K562 (cell line): ENCODE measurements at regions not wholly inside any gene's neighbourhood (a gene's known extent, or its start where the extent isn't known, plus 50 kb on each side); places are given as distances from the start of the nearest gene placed in this dataset.
"Not testable (repeated sequence)": the region's sequence is repeated elsewhere in the genome, so short reads cannot be mapped to it uniquely, and the experiment has no call there.

Experiments used
- SRSF9 ChIP-seq: fragments of 200-400 bp; formaldehyde crosslinking; IDR thresholded peaks from 2 replicates; pipeline ENCODE4 v1.6.1; 2017; ENCODE audit warnings: low read depth, low read length, borderline replicate concordance
- ZNF143 ChIP-seq: sonication (generic); formaldehyde crosslinking; IDR thresholded peaks from 2 replicates; pipeline ENCODE4 v1.9.0; 2022; ENCODE audit warnings: mild to moderate bottlenecking, missing genetic modification reagents
- TF ChIP-seq, protein P1 (sequence below), 3 experiments: IDR thresholded peaks in 2 of 3; conservative IDR thresholded peaks in 1 of 3; 2 replicates each; pipeline ENCODE4 v1.5.1; 2011 to 2012; ENCODE audit warnings: low read length in 3 of 3, mild to moderate bottlenecking in 3 of 3, control low read depth in 2 of 3, improper control_type of control experiment in 1 of 3, inconsistent platforms in 1 of 3, low read depth in 1 of 3, mixed read lengths in 1 of 3, moderate library complexity in 1 of 3; ENCODE audit not compliant: insufficient read depth in 2 of 3

DNA sequence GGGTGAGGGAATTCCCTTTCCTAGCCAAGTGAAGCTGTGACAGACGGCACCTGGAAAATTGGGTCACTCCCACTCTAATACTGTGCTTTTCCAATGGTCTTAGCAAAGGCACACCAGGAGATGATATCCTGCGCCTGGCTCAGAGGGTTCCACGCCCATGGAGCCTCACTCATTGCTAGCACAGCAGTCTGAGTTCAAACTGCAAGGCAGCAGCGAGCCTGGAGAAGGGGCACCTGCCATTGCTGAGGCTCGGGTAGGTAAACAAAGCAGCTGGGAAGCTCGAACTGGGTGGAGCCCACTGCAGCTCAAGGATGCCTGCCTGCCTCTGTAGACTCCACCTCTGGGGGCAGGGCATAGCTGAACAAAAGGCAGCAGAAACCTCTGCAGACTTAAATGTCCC is 68.9 kb upstream of the LCORL start:
- TF ChIP-seq, protein P1, sequence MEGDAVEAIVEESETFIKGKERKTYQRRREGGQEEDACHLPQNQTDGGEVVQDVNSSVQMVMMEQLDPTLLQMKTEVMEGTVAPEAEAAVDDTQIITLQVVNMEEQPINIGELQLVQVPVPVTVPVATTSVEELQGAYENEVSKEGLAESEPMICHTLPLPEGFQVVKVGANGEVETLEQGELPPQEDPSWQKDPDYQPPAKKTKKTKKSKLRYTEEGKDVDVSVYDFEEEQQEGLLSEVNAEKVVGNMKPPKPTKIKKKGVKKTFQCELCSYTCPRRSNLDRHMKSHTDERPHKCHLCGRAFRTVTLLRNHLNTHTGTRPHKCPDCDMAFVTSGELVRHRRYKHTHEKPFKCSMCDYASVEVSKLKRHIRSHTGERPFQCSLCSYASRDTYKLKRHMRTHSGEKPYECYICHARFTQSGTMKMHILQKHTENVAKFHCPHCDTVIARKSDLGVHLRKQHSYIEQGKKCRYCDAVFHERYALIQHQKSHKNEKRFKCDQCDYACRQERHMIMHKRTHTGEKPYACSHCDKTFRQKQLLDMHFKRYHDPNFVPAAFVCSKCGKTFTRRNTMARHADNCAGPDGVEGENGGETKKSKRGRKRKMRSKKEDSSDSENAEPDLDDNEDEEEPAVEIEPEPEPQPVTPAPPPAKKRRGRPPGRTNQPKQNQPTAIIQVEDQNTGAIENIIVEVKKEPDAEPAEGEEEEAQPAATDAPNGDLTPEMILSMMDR (IDR thresholded peaks at IDR 0.05 in 2 of 3, conservative IDR thresholded peaks at IDR 0.05 in 1 of 3; ENCODE audit: insufficient read depth in 2 of 3, low read depth in 1 of 3, low read length in 3 of 3) = not testable (repeated sequence)
- not testable (repeated sequence) for TF ChIP-seq SRSF9; ZNF143 (CRISPR knock-in tag)
